GM12892 (cell line): ENCODE measurements at regions not wholly inside any gene's neighbourhood (a gene's known extent, or its start where the extent isn't known, plus 50 kb on each side); places are given as distances from the start of the nearest gene placed in this dataset.

ENCODE experiments used
- POLR2A ChIP-seq: IDR thresholded peaks from 2 replicates; pipeline ENCODE4 v1.6.1; 2011; ENCODE audit warnings: low read depth, low read length, control low read depth
- POLR2AphosphoS5 ChIP-seq: IDR thresholded peaks from 2 replicates; pipeline ENCODE4 v1.6.1; 2011; ENCODE audit warnings: low read depth, low read length, control low read depth
- TAF1 ChIP-seq: IDR thresholded peaks from 2 replicates; pipeline ENCODE4 v1.6.1; 2011; ENCODE audit warnings: low read depth, mild to moderate bottlenecking, control low read depth, low read length, borderline replicate concordance

DNA sequence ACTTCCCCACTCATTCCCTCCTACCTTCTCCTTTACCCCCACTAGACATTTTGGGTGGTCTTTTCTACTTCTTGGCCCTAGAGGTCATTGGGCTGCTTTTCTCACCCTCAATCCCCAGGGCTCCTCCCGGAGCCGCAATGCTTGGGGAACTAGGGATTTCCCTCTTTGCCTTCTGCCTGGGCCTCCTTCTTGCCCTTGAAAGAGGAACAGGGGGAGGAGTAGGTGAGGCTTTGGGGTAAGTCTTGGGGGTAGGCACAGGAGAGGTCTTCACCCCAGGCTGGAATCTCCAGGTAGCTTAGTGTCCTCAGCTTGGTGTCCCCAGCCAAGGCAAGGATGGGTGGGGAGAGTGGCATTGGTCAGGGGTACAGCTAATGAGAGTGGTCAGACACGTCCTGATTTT, 56.2 kb upstream of the EPS8L3 start:
- no peak for TF ChIP-seq POLR2A
- TF ChIP-seq POLR2AphosphoS5: no peak
- no peak for TF ChIP-seq TAF1
